Breast epithelium (tissue), 4 donors: ENCODE measurements at regions not wholly inside any gene's neighbourhood (a gene's known extent, or its start where the extent isn't known, plus 50 kb on each side); places are given as distances from the start of the nearest gene placed in this dataset.
"Not testable (repeated sequence)": the region's sequence is repeated elsewhere in the genome, so short reads cannot be mapped to it uniquely, and the experiment has no call there.

Experiments
- DNase-seq, 2 donors: peaks; one replicate each; pipeline ENCODE4 v3.0.0-alpha.2; 2019; ENCODE audit warnings: low spot score in 2 of 2
- H3K27ac ChIP-seq, 2 donors: fragments of 200-600 bp; sonication (generic) in 1 of 2; one replicate each; pipeline ENCODE4 v1.5.1; 2016 to 2019; ENCODE audit warnings: mild to moderate bottlenecking in 1 of 2
- H3K27me3 ChIP-seq, 2 donors: fragments of 200-600 bp; sonication (generic) in 1 of 2; one replicate each; pipeline versions ENCODE4 v1.5.1 to v1.6.0; 2017 to 2019; ENCODE audit warnings: control low read depth in 1 of 2, mild to moderate bottlenecking in 1 of 2
- H3K36me3 ChIP-seq: fragments of 200-600 bp; one replicate; pipeline ENCODE4 v1.5.1; 2019
- H3K4me1 ChIP-seq, 2 donors: fragments of 200-600 bp; sonication (generic); one replicate each; pipeline ENCODE4 v1.5.1; 2016 to 2019; ENCODE audit warnings: control low read depth in 1 of 2
- H3K4me3 ChIP-seq, 3 donors: fragments of 200-600 bp; sonication (generic); 1 replicate in 2 of 3; 2 replicates in 1 of 3; pipeline ENCODE4 v1.5.1; 2016 to 2019; ENCODE audit warnings: mild to moderate bottlenecking in 3 of 3, moderate library complexity in 2 of 3
- H3K9me3 ChIP-seq, 2 donors: fragments of 200-600 bp; sonication (generic) in 1 of 2; one replicate each; pipeline ENCODE4 v1.5.1; 2016 to 2019; ENCODE audit warnings: control low read depth in 1 of 2
- CTCF ChIP-seq, 3 donors: fragments of 450-650 bp; IDR thresholded peaks; one replicate each; pipeline ENCODE4 v1.5.1; 2016 to 2017; ENCODE audit warnings: antibody characterized with exemption in 3 of 3, mild to moderate bottlenecking in 3 of 3, moderate library complexity in 3 of 3
- POLR2A ChIP-seq: fragments of 450-650 bp; IDR thresholded peaks from one replicate; pipeline ENCODE4 v1.6.1; 2016; ENCODE audit warnings: antibody characterized with exemption, mild to moderate bottlenecking, moderate library complexity
- POLR2AphosphoS5 ChIP-seq, 3 donors: sonication (generic); formaldehyde crosslinking; IDR thresholded peaks; one replicate each; pipeline ENCODE4 v1.6.1; 2017; ENCODE audit warnings: antibody characterized with exemption in 3 of 3
- intact Hi-C: fragments of 100-400 bp; cut with DNase I; formaldehyde crosslinking; loops from one replicate; pipeline ENCODE4 v1.15.1; 2023; ENCODE audit warnings: low total_unique reads

- Histone ChIP-seq H3K36me3 (no peaks in the 10 kb centered on the region), H3K27me3 (no peaks in the 10 kb centered on the region), H3K9me3 (no peaks in the 10 kb centered on the region), H3K4me3 (no peak overlapping the region), H3K4me1 (no peaks in the 10 kb centered on the region), H3K27ac (no peak overlapping the region)
- DNase-seq, result no peak
- intact Hi-C loops, result no loop called here
- TF ChIP-seq POLR2AphosphoS5 (IDR thresholded peaks at IDR 0.05) (no peak), CTCF (IDR thresholded peaks at IDR 0.05) (no peak), POLR2A (no peak)
Measured at GRCh38 chr15:38638126-38638525, 73.5 kb upstream of the RASGRP1 start.

- no peak overlapping the region for H3K4me3 ChIP-seq
- H3K9me3 ChIP-seq, result no peaks in the 10 kb centered on the region
- DNase-seq, result no peak
- H3K27ac ChIP-seq, result no peak overlapping the region
- no peak for TF ChIP-seq CTCF (IDR thresholded peaks at IDR 0.05)
- TF ChIP-seq POLR2AphosphoS5 (IDR thresholded peaks at IDR 0.05), result no peak
- no peak for TF ChIP-seq POLR2A
- intact Hi-C loops, result no loop called here
- no peaks in the 10 kb centered on the region for H3K4me1 ChIP-seq
- no peaks in the 10 kb centered on the region for H3K27me3 ChIP-seq
- H3K36me3 ChIP-seq, result no peaks in the 10 kb centered on the region
Measured at GRCh38 chr15:38638811-38639210, 74.2 kb upstream of the RASGRP1 start.

GRCh38 chr15:38642689-38643270 lies 78.2 kb upstream of the RASGRP1 start:
- no peaks in the 10 kb centered on the region for H3K27me3 ChIP-seq
- H3K27ac ChIP-seq, result no peak overlapping the region
- no peak overlapping the region for H3K4me3 ChIP-seq
- TF ChIP-seq CTCF (IDR thresholded peaks at IDR 0.05), result no peak
- TF ChIP-seq POLR2AphosphoS5 (IDR thresholded peaks at IDR 0.05), result no peak
- TF ChIP-seq POLR2A, result no peak
- no peaks in the 10 kb centered on the region for H3K9me3 ChIP-seq
- intact Hi-C loops, result no loop called here
- H3K4me1 ChIP-seq, result no peaks in the 10 kb centered on the region
- H3K36me3 ChIP-seq, result no peaks in the 10 kb centered on the region
- no peak for DNase-seq

GRCh38 chr15:38644353-38644752 lies 79.7 kb upstream of the RASGRP1 start:
- H3K27me3 ChIP-seq, H3K36me3 ChIP-seq, H3K4me1 ChIP-seq, H3K9me3 ChIP-seq, intact Hi-C loops, H3K4me3 ChIP-seq, DNase-seq, H3K27ac ChIP-seq: not testable (repeated sequence)

- no peaks in the 10 kb centered on the region for H3K27me3 ChIP-seq
- H3K27ac ChIP-seq, result no peak overlapping the region
- intact Hi-C loops, result no loop called here
- TF ChIP-seq POLR2AphosphoS5 (IDR thresholded peaks at IDR 0.05) (no peak), POLR2A (no peak), CTCF (IDR thresholded peaks at IDR 0.05) (no peak)
- no peaks in the 10 kb centered on the region for H3K4me1 ChIP-seq
- no peak overlapping the region for H3K4me3 ChIP-seq
- H3K9me3 ChIP-seq, result no peaks in the 10 kb centered on the region
- DNase-seq, result no peak
- no peaks in the 10 kb centered on the region for H3K36me3 ChIP-seq
Measured at GRCh38 chr15:38646716-38647115, 82.1 kb upstream of the RASGRP1 start.

GRCh38 chr15:38647683-38648082 lies 83.1 kb upstream of the RASGRP1 start:
- Histone ChIP-seq H3K27ac (peak overlapping the region in 1 of 2 donors; percentile 9), H3K4me1 (no peaks in the 10 kb centered on the region), H3K4me3 (no peak overlapping the region), H3K36me3 (no peaks in the 10 kb centered on the region), H3K9me3 (no peaks in the 10 kb centered on the region), H3K27me3 (no peaks in the 10 kb centered on the region)
- TF ChIP-seq CTCF (IDR thresholded peaks at IDR 0.05) (peak in 1 of 3 donors; percentile 28), POLR2AphosphoS5 (IDR thresholded peaks at IDR 0.05) (no peak), POLR2A (no peak)
- no peak for DNase-seq
- intact Hi-C loops, result no loop called here
